Natural killer cell (primary cell): ENCODE measurements at regions not wholly inside any gene's neighbourhood (a gene's known extent, or its start where the extent isn't known, plus 50 kb on each side); places are given as distances from the start of the nearest gene placed in this dataset.

ENCODE experiments used
- ATAC-seq, 3 donors: fragments of 150-1000 bp in 2 of 3; fragments of 200-7000 bp in 1 of 3; cut with Tn5 transposase; 1 replicate in 1 of 3; 2 replicates in 2 of 3; pipeline ENCODE4 v1.10.0; 2021; ENCODE audit warnings: mild to moderate bottlenecking in 2 of 3, moderate library complexity in 2 of 3
- DNase-seq, 2 donors: peaks; one replicate each; pipeline versions ENCODE4 v3.0.0 to v3.0.0-alpha.2; 2013 to 2021; ENCODE audit warnings: mixed read lengths in 1 of 2
- H3K27ac ChIP-seq: one replicate; pipeline ENCODE4 v1.5.1; 2013; ENCODE audit warnings: mild to moderate bottlenecking, low read length
- H3K27me3 ChIP-seq: one replicate; pipeline ENCODE4 v1.6.1; 2013; ENCODE audit warnings: low read length; ENCODE audit not compliant: control insufficient read depth, insufficient read depth
- H3K36me3 ChIP-seq: one replicate; pipeline ENCODE4 v1.6.1; 2013; ENCODE audit warnings: low read length; ENCODE audit not compliant: control insufficient read depth, insufficient read depth
- H3K4me1 ChIP-seq: one replicate; pipeline ENCODE4 v1.6.1; 2013; ENCODE audit warnings: low read length; ENCODE audit not compliant: control insufficient read depth, insufficient read depth
- H3K4me3 ChIP-seq: one replicate; pipeline ENCODE4 v1.5.1; 2013; ENCODE audit warnings: low read length
- H3K9me3 ChIP-seq: one replicate; pipeline ENCODE4 v1.6.1; 2013; ENCODE audit warnings: low read length; ENCODE audit not compliant: control insufficient read depth, insufficient read depth
- H3K27ac Mint-ChIP-seq, 2 donors: one replicate each; pipeline ENCODE4 v1.8.0; 2022; ENCODE audit warnings: mild to moderate bottlenecking in 2 of 2, mixed read lengths in 2 of 2, moderate library complexity in 1 of 2
- H3K27me3 Mint-ChIP-seq, 2 donors: one replicate each; pipeline ENCODE4 v1.8.0; 2022; ENCODE audit warnings: low read depth in 2 of 2, mixed read lengths in 2 of 2
- H3K36me3 Mint-ChIP-seq: one replicate; pipeline ENCODE4 v1.8.0; 2022; ENCODE audit warnings: mixed read lengths
- H3K4me1 Mint-ChIP-seq, 2 donors: one replicate each; pipeline ENCODE4 v1.8.0; 2022; ENCODE audit warnings: mixed read lengths in 2 of 2
- H3K4me3 Mint-ChIP-seq: one replicate; pipeline ENCODE4 v1.8.0; 2022; ENCODE audit warnings: mild to moderate bottlenecking, moderate library complexity, mixed read lengths
- H3K9me3 Mint-ChIP-seq, 2 donors: one replicate each; pipeline ENCODE4 v1.8.0; 2022; ENCODE audit warnings: mixed read lengths in 2 of 2
- CTCF ChIP-seq: fragments of 200-600 bp; IDR thresholded peaks from one replicate; pipeline ENCODE4 v1.8.0; 2022; ENCODE audit warnings: antibody characterized with exemption
- WGBS: methylation state at CpG from one replicate; pipeline ENCODE4 v1.1.7; 2013; ENCODE audit warnings: missing lambda C conversion rate; ENCODE audit not compliant: insufficient coverage; 5-methylcytosine and 5-hydroxymethylcytosine counted together
- intact Hi-C: fragments of 100-400 bp; cut with micrococcal nuclease; formaldehyde crosslinking; loops from one replicate; pipeline ENCODE4 v1.14.2; 2022

GRCh38 chr2:5985536-5986385, 293.6 kb downstream of the SOX11 start:
- Mint-ChIP-seq H3K4me1 (no peaks in the 10 kb centered on the region), H3K36me3 (no peaks in the 10 kb centered on the region), H3K27me3 (no peaks in the 10 kb centered on the region), H3K4me3 (no peak overlapping the region), H3K9me3 (peaks cover 0 to 2% of the 10 kb centered on the region in 2 donors), H3K27ac (no peak overlapping the region)
- TF ChIP-seq CTCF, result no peak
- ATAC-seq, result no peak
- no peak for DNase-seq
- WGBS, result 91% methylated on average over 18 of the region's 18 CpGs
- Histone ChIP-seq H3K27me3 (no peaks in the 10 kb centered on the region), H3K36me3 (no peaks in the 10 kb centered on the region), H3K9me3 (no peaks in the 10 kb centered on the region), H3K4me3 (no peak overlapping the region), H3K27ac (no peak overlapping the region), H3K4me1 (no peaks in the 10 kb centered on the region)
- intact Hi-C loops, result no loop called here

GRCh38 chr2:5986801-5987787, 294.9 kb downstream of the SOX11 start:
- Mint-ChIP-seq H3K36me3 (no peaks in the 10 kb centered on the region), H3K4me1 (no peaks in the 10 kb centered on the region), H3K4me3 (no peak overlapping the region), H3K9me3 (peaks cover 0 to 2% of the 10 kb centered on the region in 2 donors), H3K27ac (no peak overlapping the region), H3K27me3 (no peaks in the 10 kb centered on the region)
- H3K9me3 ChIP-seq, result no peaks in the 10 kb centered on the region
- intact Hi-C loops, result no loop called here
- H3K4me1 ChIP-seq, result no peaks in the 10 kb centered on the region
- no peaks in the 10 kb centered on the region for H3K27me3 ChIP-seq
- no peaks in the 10 kb centered on the region for H3K36me3 ChIP-seq
- no peak overlapping the region for H3K27ac ChIP-seq
- no peak for TF ChIP-seq CTCF
- 89% methylated on average over 10 of the region's 12 CpGs for WGBS
- DNase-seq (no peak), ATAC-seq (no peak)
- H3K4me3 ChIP-seq, result no peak overlapping the region

- H3K4me1 Mint-ChIP-seq, result no peaks in the 10 kb centered on the region
- no peaks in the 10 kb centered on the region for H3K36me3 Mint-ChIP-seq
- H3K4me3 ChIP-seq, result no peak overlapping the region
- no peak for TF ChIP-seq CTCF
- no peaks in the 10 kb centered on the region for H3K27me3 Mint-ChIP-seq
- 90% methylated on average over 2 of the region's 3 CpGs for WGBS
- H3K27ac ChIP-seq, result no peak overlapping the region
- peaks cover 0 to 2% of the 10 kb centered on the region in 2 donors for H3K9me3 Mint-ChIP-seq
- ATAC-seq (no peak), DNase-seq (no peak)
- H3K36me3 ChIP-seq, result no peaks in the 10 kb centered on the region
- H3K27me3 ChIP-seq, result no peaks in the 10 kb centered on the region
- H3K27ac Mint-ChIP-seq, result no peak overlapping the region
- H3K9me3 ChIP-seq, result no peaks in the 10 kb centered on the region
- H3K4me1 ChIP-seq, result no peaks in the 10 kb centered on the region
- intact Hi-C loops, result no loop called here
- H3K4me3 Mint-ChIP-seq, result no peak overlapping the region
Measured at GRCh38 chr2:5988120-5988519, 295.9 kb downstream of the SOX11 start.
